Mesenchymal stem cell (in vitro differentiated cells and primary cell): ENCODE measurements at regions not wholly inside any gene's neighbourhood (a gene's known extent, or its start where the extent isn't known, plus 50 kb on each side); places are given as distances from the start of the nearest gene placed in this dataset.
A peak's percentile ranks its signal among the peaks of the same experiment; 100 is the strongest.

Experiments
- DNase-seq: peaks from one replicate; pipeline ENCODE4 v3.0.0-alpha.2; 2013
- H2AFZ ChIP-seq: one replicate; pipeline ENCODE4 v1.6.1; 2013; ENCODE audit warnings: low read depth, mild to moderate bottlenecking, control low read depth, inconsistent platforms, low read length, moderate library complexity
- H2AK5ac ChIP-seq: 2 replicates; pipeline ENCODE4 v1.6.1; 2013; ENCODE audit warnings: low read length, moderate library complexity, mild to moderate bottlenecking, inconsistent platforms; ENCODE audit not compliant: severe bottlenecking
- H2BK120ac ChIP-seq: one replicate; pipeline ENCODE4 v1.6.1; 2013; ENCODE audit warnings: low read depth, mild to moderate bottlenecking, inconsistent platforms, low read length, moderate library complexity
- H2BK12ac ChIP-seq, 2 experiments: one replicate each; pipeline ENCODE4 v1.6.1; 2013; ENCODE audit warnings: inconsistent platforms in 2 of 2, low read length in 2 of 2, mild to moderate bottlenecking in 2 of 2, moderate library complexity in 2 of 2, control low read depth in 1 of 2
- H2BK15ac ChIP-seq: one replicate; pipeline ENCODE4 v1.6.1; 2013; ENCODE audit warnings: mild to moderate bottlenecking, low read depth, inconsistent platforms; ENCODE audit not compliant: poor library complexity, severe bottlenecking
- H2BK5ac ChIP-seq: 2 replicates; pipeline ENCODE4 v1.6.1; 2013; ENCODE audit warnings: low read depth, mild to moderate bottlenecking, low read length, control low read depth, inconsistent platforms; ENCODE audit not compliant: poor library complexity, severe bottlenecking
- H3K14ac ChIP-seq, 2 experiments: one replicate each; pipeline ENCODE4 v1.6.1; 2013; ENCODE audit warnings: inconsistent platforms in 2 of 2, low read length in 2 of 2, control low read depth in 1 of 2, mild to moderate bottlenecking in 1 of 2, moderate library complexity in 1 of 2
- H3K18ac ChIP-seq, 2 experiments: one replicate each; pipeline ENCODE4 v1.6.1; 2013; ENCODE audit warnings: inconsistent platforms in 2 of 2, low read length in 2 of 2, control low read depth in 1 of 2, low read depth in 1 of 2, mild to moderate bottlenecking in 1 of 2
- H3K23ac ChIP-seq, 2 experiments: one replicate each; pipeline ENCODE4 v1.6.1; 2013; ENCODE audit warnings: inconsistent platforms in 2 of 2, low read length in 2 of 2, mild to moderate bottlenecking in 2 of 2, moderate library complexity in 2 of 2, control low read depth in 1 of 2
- H3K27ac ChIP-seq: 2 replicates; pipeline ENCODE4 v1.5.1; 2013; ENCODE audit warnings: mild to moderate bottlenecking, moderate library complexity, low read length, control low read depth, inconsistent platforms; ENCODE audit not compliant: poor library complexity, severe bottlenecking
- H3K27me3 ChIP-seq, 2 experiments: 2 replicates each; pipeline versions ENCODE4 v1.6.1 to v1.7.0; 2013; ENCODE audit warnings: low read length in 2 of 2, mild to moderate bottlenecking in 2 of 2, moderate library complexity in 2 of 2, control low read depth in 1 of 2, inconsistent platforms in 1 of 2; ENCODE audit not compliant: control insufficient read depth in 1 of 2, insufficient read depth in 1 of 2
- H3K36me3 ChIP-seq, 2 experiments: 2 replicates each; pipeline versions ENCODE4 v1.6.1 to v1.7.0; 2013; ENCODE audit warnings: low read length in 2 of 2, control low read depth in 1 of 2, inconsistent platforms in 1 of 2, low read depth in 1 of 2, mild to moderate bottlenecking in 1 of 2; ENCODE audit not compliant: insufficient read depth in 2 of 2, control insufficient read depth in 1 of 2
- H3K4ac ChIP-seq, 2 experiments: one replicate each; pipeline ENCODE4 v1.6.1; 2013; ENCODE audit warnings: inconsistent platforms in 2 of 2, low read length in 2 of 2, mild to moderate bottlenecking in 2 of 2, moderate library complexity in 2 of 2, control low read depth in 1 of 2, low read depth in 1 of 2
- H3K4me1 ChIP-seq: 2 replicates; pipeline ENCODE4 v1.6.1; 2013; ENCODE audit warnings: low read depth, low read length, control low read depth; ENCODE audit not compliant: control insufficient read depth, insufficient read depth
- H3K4me2 ChIP-seq: 2 replicates; pipeline ENCODE4 v1.6.1; 2013; ENCODE audit warnings: low read length, mild to moderate bottlenecking, inconsistent platforms; ENCODE audit not compliant: poor library complexity, severe bottlenecking
- H3K4me3 ChIP-seq, 2 experiments: 2 replicates each; pipeline versions ENCODE4 v1.5.1 to v1.7.0; 2013; ENCODE audit warnings: low read length in 2 of 2, mild to moderate bottlenecking in 2 of 2, control low read depth in 1 of 2, low read depth in 1 of 2; ENCODE audit not compliant: insufficient read depth in 1 of 2
- H3K79me1 ChIP-seq: replicated peaks from 2 replicates; pipeline ENCODE4 v1.6.1; 2013; ENCODE audit warnings: mild to moderate bottlenecking, control low read depth, low read length, inconsistent platforms; ENCODE audit not compliant: poor library complexity, severe bottlenecking
- H3K9ac ChIP-seq: 2 replicates; pipeline ENCODE4 v1.7.0; 2013; ENCODE audit warnings: mild to moderate bottlenecking, low read length, moderate library complexity
- H3K9me3 ChIP-seq: 2 replicates; pipeline ENCODE4 v1.7.0; 2013; ENCODE audit warnings: mild to moderate bottlenecking, low read length; ENCODE audit not compliant: control insufficient read depth
- H4K8ac ChIP-seq: one replicate; pipeline ENCODE4 v1.6.1; 2013; ENCODE audit warnings: inconsistent platforms, mild to moderate bottlenecking, low read length, moderate library complexity
- H4K91ac ChIP-seq: one replicate; pipeline ENCODE4 v1.6.1; 2013; ENCODE audit warnings: mild to moderate bottlenecking, low read length, inconsistent platforms
- WGBS: methylation state at CpG from one replicate; pipeline ENCODE4 v1.1.7; 2013; ENCODE audit warnings: mixed read lengths; 5-methylcytosine and 5-hydroxymethylcytosine counted together

DNA sequence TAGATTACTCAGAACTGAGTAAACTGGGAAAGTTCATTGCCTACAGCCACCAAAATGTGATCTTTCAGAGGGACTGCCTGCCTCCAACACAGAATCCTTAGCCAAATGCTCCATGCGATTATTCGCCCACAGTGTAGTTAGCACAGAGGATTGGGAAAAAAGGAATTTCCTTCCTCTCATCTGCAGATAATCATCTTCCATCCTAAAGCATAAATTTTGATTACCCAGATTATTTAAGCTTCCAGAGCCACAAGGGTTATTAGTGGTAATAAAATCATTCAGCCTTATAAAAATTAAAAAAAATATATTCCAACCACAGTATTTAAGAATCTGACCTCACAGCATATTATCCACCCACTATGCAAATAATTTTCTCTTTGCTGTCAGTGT, 285.3 kb upstream of the GRAMD2B start:
- Histone ChIP-seq H2AK5ac (no peak overlapping the region), H3K4me3 (no peak overlapping the region), H3K4me2 (no peak overlapping the region), H2BK12ac (no peak overlapping the region), H3K18ac (no peak overlapping the region), H3K27ac (peak overlapping the region; percentile 88), H4K8ac (no peak overlapping the region), H3K4me1 (no peaks in the 10 kb centered on the region), H2BK5ac (no peak overlapping the region), H3K9ac (peak overlapping the region; percentile 60), H3K79me1 (no peaks in the 10 kb centered on the region), H3K27me3 (no peaks in the 10 kb centered on the region), H2BK15ac (no peak overlapping the region), H3K23ac (no peak overlapping the region), H3K36me3 (no peaks in the 10 kb centered on the region), H2BK120ac (no peak overlapping the region), H2AFZ (no peak overlapping the region), H4K91ac (no peak overlapping the region), H3K14ac (no peak overlapping the region), H3K9me3 (no peaks in the 10 kb centered on the region), H3K4ac (no peak overlapping the region)
- DNase-seq, result no peak
- WGBS, result 56% methylated on average over 2 of the region's 2 CpGs

DNA sequence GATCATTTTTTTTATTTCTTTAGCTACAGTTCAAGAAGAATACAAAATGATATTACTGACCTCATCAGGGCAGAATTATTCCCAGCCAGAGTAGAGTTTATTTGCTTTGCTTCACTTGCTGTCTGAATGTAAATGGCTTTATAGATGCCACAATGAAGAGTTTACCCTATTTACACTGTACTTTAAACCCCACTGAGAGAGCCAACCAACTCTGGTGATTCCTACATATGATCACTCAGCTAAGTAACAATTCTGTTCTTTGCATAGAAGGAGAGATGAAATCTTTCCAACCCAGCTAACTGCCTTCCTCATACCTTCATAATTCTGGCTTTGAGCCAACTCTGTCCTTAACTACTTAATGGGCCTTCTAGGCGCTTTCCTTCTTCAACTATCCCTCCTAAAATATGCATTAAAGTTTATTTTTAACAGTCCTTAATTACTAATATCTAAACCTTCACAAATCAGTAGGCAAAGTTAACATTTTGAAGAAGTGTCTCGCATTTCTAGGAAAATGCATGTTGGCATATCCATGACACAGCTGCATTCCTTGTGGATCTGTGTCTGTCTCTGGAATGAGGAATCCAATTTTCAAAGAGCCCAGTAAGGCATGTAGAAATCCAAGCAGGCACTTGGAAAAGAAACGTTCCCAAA, 284.8 kb upstream of the GRAMD2B start:
- Histone ChIP-seq H3K79me1 (no peaks in the 10 kb centered on the region), H3K23ac (no peak overlapping the region), H3K9ac (peak overlapping the region; percentile 60), H3K14ac (no peak overlapping the region), H3K9me3 (no peaks in the 10 kb centered on the region), H4K91ac (no peak overlapping the region), H3K18ac (peak overlapping the region in 1 of 2 experiments; percentile 33), H3K27me3 (no peaks in the 10 kb centered on the region), H2BK15ac (no peak overlapping the region), H2BK120ac (no peak overlapping the region), H3K4me2 (no peak overlapping the region), H3K4me1 (no peaks in the 10 kb centered on the region), H2AK5ac (no peak overlapping the region), H2AFZ (no peak overlapping the region), H3K36me3 (no peaks in the 10 kb centered on the region), H2BK12ac (no peak overlapping the region), H2BK5ac (no peak overlapping the region), H3K4ac (no peak overlapping the region), H4K8ac (no peak overlapping the region), H3K4me3 (no peak overlapping the region), H3K27ac (peak overlapping the region; percentile 88)
- 38% methylated on average over 1 of the region's 3 CpGs for WGBS
- peak; percentile 63 for DNase-seq

DNA sequence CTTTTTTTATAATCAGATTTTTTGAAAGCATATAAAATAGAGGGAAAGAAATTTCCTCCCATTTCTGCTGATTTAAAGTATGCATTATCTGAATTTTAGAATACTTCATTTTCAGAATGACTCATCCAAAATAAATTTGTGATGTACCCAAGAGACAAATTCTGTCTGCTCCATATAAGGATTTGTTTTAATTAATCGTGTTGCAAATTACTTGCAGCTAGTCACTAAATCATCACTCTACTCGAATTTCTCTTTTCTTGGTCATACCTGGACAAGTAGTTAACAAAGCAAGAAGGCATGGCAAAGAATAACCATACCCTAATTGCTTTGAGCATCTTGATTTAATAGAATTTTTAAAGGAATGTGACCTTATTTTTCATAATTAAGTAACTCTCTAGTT, 284.1 kb upstream of the GRAMD2B start:
- H3K4me1 ChIP-seq, result no peaks in the 10 kb centered on the region
- no peak overlapping the region for H3K18ac ChIP-seq
- H3K36me3 ChIP-seq, result no peaks in the 10 kb centered on the region
- no peak overlapping the region for H3K14ac ChIP-seq
- no peaks in the 10 kb centered on the region for H3K9me3 ChIP-seq
- H4K8ac ChIP-seq, result no peak overlapping the region
- DNase-seq, result no peak
- no peak overlapping the region for H2BK5ac ChIP-seq
- no peak overlapping the region for H2AFZ ChIP-seq
- peak overlapping the region; percentile 65 for H3K27ac ChIP-seq
- peak overlapping the region in 1 of 2 experiments; percentile 55 for H3K4me3 ChIP-seq
- no peak overlapping the region for H2AK5ac ChIP-seq
- H3K27me3 ChIP-seq, result no peaks in the 10 kb centered on the region
- no peak overlapping the region for H2BK120ac ChIP-seq
- no peaks in the 10 kb centered on the region for H3K79me1 ChIP-seq
- H2BK12ac ChIP-seq, result no peak overlapping the region
- peak overlapping the region; percentile 60 for H3K9ac ChIP-seq
- no peak overlapping the region for H3K23ac ChIP-seq
- 0% methylated on average over 2 of the region's 2 CpGs for WGBS
- no peak overlapping the region for H3K4me2 ChIP-seq
- H4K91ac ChIP-seq, result no peak overlapping the region
- H2BK15ac ChIP-seq, result no peak overlapping the region
- H3K4ac ChIP-seq, result no peak overlapping the region

DNA sequence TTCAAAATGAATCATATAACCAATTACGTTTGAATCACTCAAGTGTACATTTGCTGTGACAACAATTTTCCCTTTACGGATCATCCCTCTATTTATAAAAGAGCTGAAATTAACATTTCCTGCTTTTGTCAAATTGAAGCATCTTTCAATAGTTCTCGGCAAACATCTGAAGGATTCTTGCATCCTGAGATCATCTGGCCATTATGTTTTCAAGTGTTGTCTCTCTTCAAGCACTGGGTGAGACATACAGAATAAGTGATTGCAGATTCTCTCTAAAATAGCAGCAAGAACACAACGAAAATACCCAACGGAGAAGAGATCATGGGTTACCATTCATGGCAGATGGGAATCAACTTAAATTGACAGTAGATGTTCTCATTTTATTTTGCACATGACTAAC, 283.4 kb upstream of the GRAMD2B start:
- Histone ChIP-seq H3K27me3 (no peaks in the 10 kb centered on the region), H2BK15ac (no peak overlapping the region), H3K14ac (no peak overlapping the region), H2AFZ (no peak overlapping the region), H3K4me3 (peak overlapping the region in 1 of 2 experiments; percentile 55), H2BK120ac (no peak overlapping the region), H4K91ac (no peak overlapping the region), H2AK5ac (no peak overlapping the region), H3K9me3 (no peaks in the 10 kb centered on the region), H3K18ac (no peak overlapping the region), H3K36me3 (no peaks in the 10 kb centered on the region), H3K79me1 (no peaks in the 10 kb centered on the region), H4K8ac (no peak overlapping the region), H3K4me1 (no peaks in the 10 kb centered on the region), H3K27ac (no peak overlapping the region), H3K4ac (no peak overlapping the region), H2BK12ac (no peak overlapping the region), H3K9ac (peak overlapping the region; percentile 60), H3K23ac (no peak overlapping the region), H2BK5ac (no peak overlapping the region), H3K4me2 (no peak overlapping the region)
- DNase-seq, result peak; percentile 78
- 3% methylated on average over 4 of the region's 5 CpGs for WGBS
